Endothelial cell of umbilical vein (primary cell): ENCODE measurements at regions not wholly inside any gene's neighbourhood (a gene's known extent, or its start where the extent isn't known, plus 50 kb on each side); places are given as distances from the start of the nearest gene placed in this dataset.

ENCODE experiments used
- CTCF ChIP-seq, 2 donors: IDR thresholded peaks; 1 replicate in 1 of 2; 2 replicates in 1 of 2; pipeline ENCODE4 v1.5.1; 2011; ENCODE audit warnings: low read length in 2 of 2, mild to moderate bottlenecking in 2 of 2, moderate library complexity in 2 of 2, control low read depth in 1 of 2, inconsistent platforms in 1 of 2, low read depth in 1 of 2; ENCODE audit not compliant: insufficient read depth in 1 of 2; ENCODE audit errors: extremely low read depth in 1 of 2
- EZH2 ChIP-seq: IDR thresholded peaks from 2 replicates; pipeline ENCODE4 v1.6.1; 2012; ENCODE audit warnings: borderline replicate concordance, low read depth, mild to moderate bottlenecking, moderate library complexity, low read length, inconsistent platforms; ENCODE audit not compliant: severe bottlenecking
- FOS ChIP-seq: IDR thresholded peaks from 2 replicates; pipeline ENCODE4 v1.6.1; 2011; ENCODE audit warnings: mild to moderate bottlenecking, low read length, moderate library complexity, borderline replicate concordance; ENCODE audit not compliant: insufficient read depth
- GATA2 ChIP-seq: IDR thresholded peaks from 2 replicates; pipeline ENCODE4 v1.7.0; 2011; ENCODE audit warnings: low read depth, mild to moderate bottlenecking, moderate library complexity, mixed read lengths, low read length; ENCODE audit not compliant: insufficient read length, insufficient read depth
- JUN ChIP-seq: IDR thresholded peaks from 2 replicates; pipeline ENCODE4 v1.6.1; 2011; ENCODE audit warnings: borderline replicate concordance, low read depth; ENCODE audit not compliant: insufficient read length, insufficient read depth
- MAX ChIP-seq: IDR thresholded peaks from 2 replicates; pipeline ENCODE4 v1.6.1; 2011; ENCODE audit not compliant: insufficient read depth, insufficient read length
- MYC ChIP-seq: IDR thresholded peaks from one replicate; pipeline ENCODE4 v1.6.1; 2011; ENCODE audit warnings: mild to moderate bottlenecking, low read depth, low read length
- POLR2A ChIP-seq: IDR thresholded peaks from 2 replicates; pipeline ENCODE4 v1.6.1; 2012; ENCODE audit warnings: low read depth, mild to moderate bottlenecking, control low read depth, low read length
- POLR2AphosphoS5 ChIP-seq: IDR thresholded peaks from 2 replicates; pipeline ENCODE4 v1.6.1; 2012; ENCODE audit warnings: low read depth, mild to moderate bottlenecking, control low read depth, low read length, moderate library complexity; ENCODE audit not compliant: insufficient read depth

GRCh38 chr10:118925404-118926071 is 104.0 kb upstream of the NANOS1 start:
- TF ChIP-seq POLR2A (no peak), CTCF (IDR thresholded peaks at IDR 0.05; ENCODE audit: extremely low read depth in 1 of 2, insufficient read depth in 1 of 2, low read depth in 1 of 2, low read length in 2 of 2) (no peak), MAX (no peak), FOS (no peak), GATA2 (no peak), JUN (no peak), EZH2 (no peak), POLR2AphosphoS5 (no peak), MYC (no peak)
